ENCODE measurements at regions not wholly inside any gene's neighbourhood (a gene's known extent, or its start where the extent isn't known, plus 50 kb on each side); places are given as distances from the start of the nearest gene placed in this dataset.

DNA sequence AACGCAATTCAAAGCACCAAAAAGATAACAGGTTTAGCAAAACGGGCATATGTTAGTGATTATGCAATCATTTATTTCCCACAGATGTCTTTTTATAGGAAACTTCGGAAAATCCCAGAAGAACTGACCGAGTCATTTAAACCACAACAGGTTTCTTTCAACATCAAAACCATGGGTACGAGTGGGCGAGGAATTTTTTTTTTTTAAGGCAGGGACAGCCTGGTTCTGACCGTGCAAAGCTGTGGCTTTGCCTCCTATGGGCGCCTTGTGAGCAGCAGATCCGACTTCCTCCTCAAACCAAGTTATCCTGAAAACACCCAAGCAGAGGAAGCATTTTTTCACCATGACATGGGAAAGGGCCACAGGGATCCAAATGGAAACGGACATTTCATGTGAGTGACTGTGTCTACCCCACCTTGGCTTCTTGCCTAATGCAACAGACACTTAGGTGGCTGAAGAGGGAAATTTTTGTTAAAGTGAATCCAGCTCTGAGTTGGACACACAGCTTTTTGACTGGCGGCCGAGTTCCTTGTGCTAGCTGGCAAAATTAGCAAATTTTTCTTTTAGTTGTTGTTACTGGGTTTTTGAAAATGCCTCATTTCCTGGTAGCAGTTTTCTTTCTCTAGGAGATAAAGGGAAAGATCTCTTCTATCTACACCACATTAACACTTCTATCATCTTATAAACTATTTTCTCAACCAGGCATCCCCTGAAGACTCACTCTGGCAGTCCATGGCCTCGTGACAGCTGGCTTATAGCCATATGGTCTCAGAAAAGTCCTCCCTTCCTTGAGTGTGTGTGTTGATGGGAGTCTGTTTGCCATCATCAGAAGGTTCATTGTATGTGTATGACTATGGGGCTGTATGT, 487.4 kb upstream of the ZEB2 start:
- Histone ChIP-seq H3K36me3 (ENCODE audit: insufficient read depth, low read depth, low read length) (no peaks in the 10 kb centered on the region), H3K9me3 (ENCODE audit: insufficient read depth, low read depth, low read length) (no peaks in the 10 kb centered on the region), H3K9ac (ENCODE audit: low read depth, low read length) (no peak overlapping the region), H3K27me3 (ENCODE audit: insufficient read depth, low read length) (no peaks in the 10 kb centered on the region), H3K4me1 (ENCODE audit: insufficient read depth, low read length) (peaks cover 2% of the 10 kb centered on the region; the same call in 1 of the 2 replicates), H3K4me3 (ENCODE audit: low read length) (no peak overlapping the region), H3K27ac (ENCODE audit: low read length) (no peak overlapping the region)

DNA sequence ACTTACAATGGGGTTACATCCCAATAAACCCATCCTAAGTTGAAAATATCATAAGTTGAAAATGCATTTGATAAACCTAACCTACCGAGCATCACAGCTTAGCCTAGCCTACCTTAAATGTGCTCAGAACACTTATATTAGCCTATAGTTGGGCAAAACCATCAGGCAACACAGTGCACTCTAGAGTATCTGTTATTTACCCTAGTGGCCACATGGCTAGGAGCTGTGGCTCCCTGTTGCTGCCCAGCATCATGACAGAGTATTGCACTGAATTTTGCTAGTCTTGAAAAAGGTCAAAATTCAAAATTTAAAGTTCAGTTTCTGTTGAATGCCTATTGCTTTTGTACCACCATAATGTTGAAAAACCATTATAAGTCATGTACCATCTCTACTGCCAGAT, 482.7 kb upstream of the ZEB2 start:
- Histone ChIP-seq H3K36me3 (ENCODE audit: insufficient read depth, low read depth, low read length) (no peaks in the 10 kb centered on the region), H3K9me3 (ENCODE audit: insufficient read depth, low read depth, low read length) (no peaks in the 10 kb centered on the region), H3K4me1 (ENCODE audit: insufficient read depth, low read length) (no peaks in the 10 kb centered on the region), H3K4me3 (ENCODE audit: low read length) (no peak overlapping the region), H3K27me3 (ENCODE audit: insufficient read depth, low read length) (no peaks in the 10 kb centered on the region), H3K9ac (ENCODE audit: low read depth, low read length) (no peak overlapping the region), H3K27ac (ENCODE audit: low read length) (no peak overlapping the region)

DNA sequence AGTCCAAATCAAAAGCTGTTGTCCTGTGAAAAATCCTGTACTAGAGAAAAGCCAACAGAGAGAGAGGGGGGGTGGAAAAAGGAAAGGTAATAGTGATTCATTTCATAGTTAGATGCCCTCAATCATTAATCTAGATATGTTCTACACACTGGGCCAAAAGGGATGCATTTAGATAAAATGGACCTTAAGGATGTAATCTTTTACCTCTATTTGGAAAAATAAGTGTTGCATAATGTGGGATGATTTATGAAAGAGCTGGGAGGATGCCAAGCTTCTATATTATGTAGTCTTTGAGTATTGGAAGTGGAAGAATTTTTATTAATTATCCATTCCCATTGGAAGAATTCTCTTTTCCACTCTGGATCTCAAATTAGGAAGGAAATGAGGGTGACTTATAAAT, 480.5 kb upstream of the ZEB2 start:
- Histone ChIP-seq H3K4me3 (ENCODE audit: low read length) (no peak overlapping the region), H3K9ac (ENCODE audit: low read depth, low read length) (no peak overlapping the region), H3K36me3 (ENCODE audit: insufficient read depth, low read depth, low read length) (no peaks in the 10 kb centered on the region), H3K4me1 (ENCODE audit: insufficient read depth, low read length) (no peaks in the 10 kb centered on the region), H3K9me3 (ENCODE audit: insufficient read depth, low read depth, low read length) (no peaks in the 10 kb centered on the region), H3K27me3 (ENCODE audit: insufficient read depth, low read length) (no peaks in the 10 kb centered on the region), H3K27ac (ENCODE audit: low read length) (no peak overlapping the region)

GRCh38 chr2:144999936-145000335, 480.0 kb upstream of the ZEB2 start:
- Histone ChIP-seq H3K36me3 (ENCODE audit: insufficient read depth, low read depth, low read length) (no peaks in the 10 kb centered on the region), H3K4me3 (ENCODE audit: low read length) (no peak overlapping the region), H3K9ac (ENCODE audit: low read depth, low read length) (no peak overlapping the region), H3K27me3 (ENCODE audit: insufficient read depth, low read length) (no peaks in the 10 kb centered on the region), H3K9me3 (ENCODE audit: insufficient read depth, low read depth, low read length) (no peaks in the 10 kb centered on the region), H3K27ac (ENCODE audit: low read length) (no peak overlapping the region), H3K4me1 (ENCODE audit: insufficient read depth, low read length) (no peaks in the 10 kb centered on the region)

GRCh38 chr2:144999071-144999875, 479.4 kb upstream of the ZEB2 start:
- Histone ChIP-seq H3K4me3 (ENCODE audit: low read length) (no peak overlapping the region), H3K9ac (ENCODE audit: low read depth, low read length) (no peak overlapping the region), H3K4me1 (ENCODE audit: insufficient read depth, low read length) (no peaks in the 10 kb centered on the region), H3K36me3 (ENCODE audit: insufficient read depth, low read depth, low read length) (no peaks in the 10 kb centered on the region), H3K9me3 (ENCODE audit: insufficient read depth, low read depth, low read length) (no peaks in the 10 kb centered on the region), H3K27ac (ENCODE audit: low read length) (no peak overlapping the region), H3K27me3 (ENCODE audit: insufficient read depth, low read length) (no peaks in the 10 kb centered on the region)

- Histone ChIP-seq H3K27ac (ENCODE audit: low read length) (no peak overlapping the region), H3K27me3 (ENCODE audit: insufficient read depth, low read length) (no peaks in the 10 kb centered on the region), H3K4me3 (ENCODE audit: low read length) (no peak overlapping the region), H3K4me1 (ENCODE audit: insufficient read depth, low read length) (no peaks in the 10 kb centered on the region), H3K9me3 (ENCODE audit: insufficient read depth, low read depth, low read length) (no peaks in the 10 kb centered on the region), H3K9ac (ENCODE audit: low read depth, low read length) (no peak overlapping the region), H3K36me3 (ENCODE audit: insufficient read depth, low read depth, low read length) (no peaks in the 10 kb centered on the region)
Observed at GRCh38 chr2:144998435-144998834, 478.5 kb upstream of the ZEB2 start.

GRCh38 chr2:144996225-144996795, 476.4 kb upstream of the ZEB2 start:
- no peak overlapping the region for H3K4me3 ChIP-seq (ENCODE audit: low read length)
- H3K9me3 ChIP-seq (ENCODE audit: insufficient read depth, low read depth, low read length): no peaks in the 10 kb centered on the region; the same call in 1 of the 2 replicates
- H3K27me3 ChIP-seq (ENCODE audit: insufficient read depth, low read length): no peaks in the 10 kb centered on the region
- no peaks in the 10 kb centered on the region for H3K36me3 ChIP-seq (ENCODE audit: insufficient read depth, low read depth, low read length)
- H3K27ac ChIP-seq (ENCODE audit: low read length): no peak overlapping the region
- H3K9ac ChIP-seq (ENCODE audit: low read depth, low read length): no peak overlapping the region
- H3K4me1 ChIP-seq (ENCODE audit: insufficient read depth, low read length): no peaks in the 10 kb centered on the region

DNA sequence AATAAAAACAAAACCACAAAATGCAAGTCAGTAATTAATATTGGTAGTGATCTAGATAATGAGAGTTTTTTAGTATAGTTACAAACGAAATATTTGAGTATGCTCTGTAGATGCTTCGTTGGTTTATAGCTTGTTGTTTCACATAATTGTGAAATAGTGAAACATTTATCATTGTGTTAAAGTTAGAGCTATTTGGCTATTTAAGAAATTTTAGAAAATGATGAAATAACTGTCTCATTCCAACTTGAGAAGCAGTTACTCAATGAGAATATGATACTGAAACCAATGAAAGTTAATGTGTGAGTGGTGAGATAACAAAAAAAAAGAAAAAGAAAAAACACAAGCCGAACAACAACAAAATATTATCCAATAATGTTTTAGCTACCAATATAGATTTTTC, 475.6 kb upstream of the ZEB2 start:
- no peak overlapping the region for H3K27ac ChIP-seq (ENCODE audit: low read length)
- no peaks in the 10 kb centered on the region for H3K36me3 ChIP-seq (ENCODE audit: insufficient read depth, low read depth, low read length)
- H3K27me3 ChIP-seq (ENCODE audit: insufficient read depth, low read length): no peaks in the 10 kb centered on the region
- no peak overlapping the region for H3K9ac ChIP-seq (ENCODE audit: low read depth, low read length)
- peaks cover 5% of the 10 kb centered on the region; the same call in 1 of the 2 replicates for H3K4me1 ChIP-seq (ENCODE audit: insufficient read depth, low read length)
- no peaks in the 10 kb centered on the region; the same call in 1 of the 2 replicates for H3K9me3 ChIP-seq (ENCODE audit: insufficient read depth, low read depth, low read length)
- H3K4me3 ChIP-seq (ENCODE audit: low read length): no peak overlapping the region

DNA sequence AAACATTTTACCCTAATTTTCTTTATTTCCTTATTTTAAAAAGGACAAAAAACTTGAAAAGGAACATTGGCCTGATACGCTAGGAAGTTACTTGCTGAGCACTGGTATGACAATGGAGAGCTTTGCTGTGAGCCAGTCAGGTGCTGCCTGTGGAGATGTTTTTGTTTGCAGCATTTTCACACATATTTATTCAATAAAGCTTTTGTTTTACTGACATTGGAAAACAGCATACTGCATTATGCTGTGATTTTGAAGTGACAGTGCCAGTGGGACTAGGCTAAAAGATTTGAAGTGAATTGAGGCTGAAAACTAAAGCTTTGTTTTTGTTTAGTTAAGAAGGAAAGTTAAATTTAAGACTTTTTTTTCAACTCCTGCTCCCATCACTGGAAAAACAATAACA, 470.7 kb upstream of the ZEB2 start:
- Histone ChIP-seq H3K27me3 (ENCODE audit: insufficient read depth, low read length) (no peaks in the 10 kb centered on the region), H3K9ac (ENCODE audit: low read depth, low read length) (no peak overlapping the region), H3K36me3 (ENCODE audit: insufficient read depth, low read depth, low read length) (no peaks in the 10 kb centered on the region), H3K4me1 (ENCODE audit: insufficient read depth, low read length) (peaks cover 12% of the 10 kb centered on the region; the same call in 1 of the 2 replicates), H3K4me3 (ENCODE audit: low read length) (no peak overlapping the region; the same call in 1 of the 2 replicates), H3K9me3 (ENCODE audit: insufficient read depth, low read depth, low read length) (peaks cover 14% of the 10 kb centered on the region), H3K27ac (ENCODE audit: low read length) (no peak overlapping the region)

DNA sequence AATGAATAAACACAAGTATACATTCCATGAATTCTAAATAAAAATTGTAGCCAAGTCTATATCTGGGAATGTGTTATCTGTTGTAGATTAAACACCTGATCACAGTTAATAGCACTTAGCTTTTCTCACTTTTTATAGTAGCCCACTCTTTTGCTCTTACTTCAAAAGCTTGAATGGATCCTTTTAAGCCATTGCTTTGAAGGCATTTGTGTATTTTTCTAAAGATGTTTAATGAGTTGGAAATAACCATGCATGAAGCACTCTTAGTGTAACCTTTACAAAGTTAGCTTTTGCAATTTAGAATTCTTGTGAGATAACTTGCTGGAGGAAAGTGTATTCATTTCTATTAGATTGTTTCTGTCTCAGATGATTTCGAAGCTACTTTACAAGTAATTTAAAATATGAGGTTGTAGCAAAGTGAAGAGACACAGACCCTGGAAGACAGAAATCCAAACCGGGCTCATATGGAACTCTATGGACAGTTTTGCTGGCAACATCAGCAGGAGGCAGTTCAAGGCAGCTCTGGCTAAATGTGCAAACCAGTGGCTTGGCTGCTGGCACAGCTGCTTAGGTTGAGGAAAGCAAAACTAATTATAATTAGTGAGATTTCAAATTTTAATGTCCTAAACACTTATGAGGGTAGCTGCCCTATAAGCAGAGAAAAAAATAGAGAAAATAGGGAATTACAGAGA, 469.8 kb upstream of the ZEB2 start:
- no peaks in the 10 kb centered on the region for H3K36me3 ChIP-seq (ENCODE audit: insufficient read depth, low read depth, low read length)
- H3K9ac ChIP-seq (ENCODE audit: low read depth, low read length): no peak overlapping the region
- no peaks in the 10 kb centered on the region for H3K27me3 ChIP-seq (ENCODE audit: insufficient read depth, low read length)
- H3K27ac ChIP-seq (ENCODE audit: low read length): no peak overlapping the region
- peaks cover 20% of the 10 kb centered on the region for H3K9me3 ChIP-seq (ENCODE audit: insufficient read depth, low read depth, low read length)
- H3K4me1 ChIP-seq (ENCODE audit: insufficient read depth, low read length): peaks cover 12% of the 10 kb centered on the region; the same call in 1 of the 2 replicates
- no peak overlapping the region for H3K4me3 ChIP-seq (ENCODE audit: low read length)

- no peak overlapping the region for H3K4me3 ChIP-seq (ENCODE audit: low read length)
- no peaks in the 10 kb centered on the region for H3K27me3 ChIP-seq (ENCODE audit: insufficient read depth, low read length)
- H3K36me3 ChIP-seq (ENCODE audit: insufficient read depth, low read depth, low read length): no peaks in the 10 kb centered on the region
- H3K9ac ChIP-seq (ENCODE audit: low read depth, low read length): no peak overlapping the region
- peaks cover 20% of the 10 kb centered on the region for H3K9me3 ChIP-seq (ENCODE audit: insufficient read depth, low read depth, low read length)
- no peak overlapping the region for H3K27ac ChIP-seq (ENCODE audit: low read length)
- H3K4me1 ChIP-seq (ENCODE audit: insufficient read depth, low read length): peaks cover 12% of the 10 kb centered on the region; the same call in 1 of the 2 replicates
Observed at GRCh38 chr2:144988591-144988990, 468.7 kb upstream of the ZEB2 start.
